Activated gamma-delta T cell treated with anti-CD3 and anti-CD28 coated beads, Interleukin-2, amount 50 U/mL, for 16 hours (primary cell): ENCODE measurements at regions not wholly inside any gene's neighbourhood (a gene's known extent, or its start where the extent isn't known, plus 50 kb on each side); places are given as distances from the start of the nearest gene placed in this dataset.

Source experiments
- DNase-seq: peaks from one replicate; pipeline ENCODE4 v3.0.0-alpha.2; 2020; ENCODE audit warnings: low read depth

- no peak for DNase-seq
Observed at GRCh38 chr5:2696156-2696807, 55.2 kb downstream of the IRX2 start.

GRCh38 chr5:2695200-2695891 is 56.1 kb downstream of the IRX2 start:
- no peak for DNase-seq

DNA sequence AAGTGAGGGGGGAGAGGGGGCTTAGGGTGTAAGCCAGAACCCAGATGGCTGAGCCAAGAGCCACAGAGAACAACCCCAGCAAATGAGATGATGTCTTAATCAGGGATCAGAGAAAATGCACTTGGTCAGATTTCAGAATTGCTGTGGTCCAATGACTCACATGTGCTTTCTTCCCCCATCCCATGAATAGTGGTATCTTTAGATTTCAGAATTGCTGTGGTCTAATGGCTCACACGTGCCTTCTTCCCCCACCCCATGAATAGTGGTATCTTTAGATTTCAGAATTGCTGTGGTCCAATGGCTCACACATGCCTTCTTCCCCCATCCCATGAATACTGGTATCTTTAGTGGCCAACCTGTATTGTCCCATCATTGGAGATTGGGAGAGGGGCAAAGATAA is 59.9 kb downstream of the IRX2 start:
- DNase-seq = no peak

DNA sequence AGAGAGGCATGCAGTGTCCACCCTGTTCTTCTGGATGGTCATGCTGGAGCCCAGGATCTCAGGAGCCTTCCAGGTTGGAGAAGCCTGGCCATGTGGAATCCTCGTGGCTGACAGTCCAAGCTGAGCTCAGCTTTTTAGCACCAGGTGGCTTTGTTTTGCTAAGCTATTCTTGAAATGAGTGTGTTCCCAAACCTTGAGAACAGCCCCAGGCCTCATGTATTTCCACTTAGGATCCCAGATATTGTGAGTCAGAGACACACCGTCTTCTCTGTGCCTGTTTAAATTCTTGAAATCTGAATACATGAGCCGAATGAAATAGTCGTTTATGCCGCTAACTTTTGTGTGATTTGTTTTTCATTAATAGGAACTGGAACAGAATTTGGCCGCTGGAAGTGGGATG is 61.2 kb downstream of the IRX2 start:
- DNase-seq = no peak

GRCh38 chr5:2688586-2688985 is 62.9 kb downstream of the IRX2 start:
- DNase-seq = no peak

- no peak for DNase-seq
Observed at GRCh38 chr5:2687746-2688145, 63.7 kb downstream of the IRX2 start.

DNA sequence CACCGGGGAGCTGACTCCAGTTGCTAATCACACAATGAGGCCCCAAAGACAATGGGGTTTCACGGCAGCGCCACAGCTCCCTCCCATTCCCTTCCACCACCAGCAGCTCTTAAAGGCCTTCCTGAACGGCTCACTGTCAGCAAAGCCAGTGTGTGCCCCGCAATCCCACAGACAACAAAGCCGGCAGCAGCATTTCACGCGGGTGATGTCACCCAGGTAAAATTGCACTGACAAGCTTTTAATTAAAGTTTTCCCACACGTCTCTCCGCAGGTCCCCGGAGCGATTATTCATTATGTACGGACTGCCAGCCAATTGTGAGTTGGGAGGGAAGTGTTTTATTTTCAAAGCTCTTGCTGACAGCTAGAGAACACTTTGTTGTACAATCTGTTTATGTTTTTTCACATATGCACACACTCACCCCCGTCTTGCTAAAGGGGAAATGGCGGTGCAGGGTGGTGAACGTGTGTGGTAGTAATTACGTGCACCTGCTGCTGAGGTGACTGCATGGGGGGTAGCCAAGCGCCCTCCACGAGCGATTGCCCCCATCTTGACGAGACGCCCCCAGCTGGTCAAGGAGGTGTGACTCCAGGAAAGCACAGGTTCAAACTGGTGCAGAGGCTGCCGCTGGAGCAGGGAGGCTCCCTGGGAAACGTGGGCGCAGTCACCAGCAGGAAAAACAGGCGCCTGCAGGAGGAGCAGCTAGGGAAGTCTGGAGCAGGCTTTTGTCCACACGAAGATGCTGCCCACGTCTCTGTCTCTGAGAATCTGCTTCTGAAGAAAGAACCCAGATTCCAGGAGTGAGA is 65.0 kb downstream of the IRX2 start:
- DNase-seq = no peak

DNA sequence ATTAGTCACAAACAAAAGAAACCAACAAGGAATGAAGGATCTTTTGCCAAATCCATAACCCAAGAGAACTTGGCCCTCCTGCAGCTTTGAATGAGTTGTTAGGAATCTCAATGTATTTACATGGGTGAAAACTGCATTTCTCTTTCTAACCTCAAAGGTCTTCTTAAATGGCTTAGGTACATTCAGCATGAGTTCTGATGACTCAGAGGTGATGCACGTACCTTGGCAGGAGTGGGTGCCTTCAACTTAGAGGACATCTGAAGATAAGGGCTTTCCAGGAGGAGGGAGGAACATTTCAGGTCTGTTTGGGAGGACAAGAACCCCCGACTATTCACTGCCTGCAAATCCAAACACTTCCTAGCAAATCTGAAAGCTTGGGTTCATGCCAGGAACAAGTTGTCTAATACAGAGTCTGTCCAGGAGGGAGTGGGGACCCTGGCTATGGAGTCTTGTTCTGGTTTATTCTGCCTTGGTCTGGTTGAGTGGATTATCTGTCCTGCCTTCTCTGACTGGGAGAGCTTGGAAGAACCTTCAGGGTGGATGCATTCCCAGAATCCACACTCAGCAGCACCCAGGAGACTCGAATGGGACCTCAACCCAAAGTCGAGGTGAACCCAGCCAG is 65.7 kb downstream of the IRX2 start:
- DNase-seq = no peak

GRCh38 chr5:2684606-2685005 is 66.9 kb downstream of the IRX2 start:
- DNase-seq = no peak

GRCh38 chr5:2683720-2684119 is 67.8 kb downstream of the IRX2 start:
- DNase-seq = no peak

DNA sequence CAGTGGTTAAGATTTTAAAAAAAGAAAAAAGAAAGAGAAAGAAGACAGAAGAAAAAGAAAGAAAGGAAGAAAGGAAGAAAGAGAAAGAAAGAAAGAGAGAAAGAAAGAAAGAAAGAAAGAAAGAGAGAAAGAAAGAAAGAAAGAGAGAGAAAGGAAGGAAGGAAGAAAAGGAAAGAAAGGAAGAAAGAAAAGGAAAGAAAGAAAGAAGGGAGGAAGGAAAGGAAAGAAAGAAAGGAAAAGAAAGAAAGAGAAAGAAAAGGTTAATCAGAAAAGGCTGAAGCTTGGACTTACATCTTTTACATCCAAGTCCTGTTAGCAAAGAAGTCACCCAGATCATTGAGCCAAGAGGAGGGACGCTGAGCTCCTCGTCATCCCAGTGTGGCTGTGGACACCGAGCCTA is 70.0 kb downstream of the IRX2 start:
- no peak for DNase-seq

GRCh38 chr5:2680979-2681378 is 70.5 kb downstream of the IRX2 start:
- no peak for DNase-seq

GRCh38 chr5:2677689-2678088 is 73.8 kb downstream of the IRX2 start:
- DNase-seq = no peak

DNA sequence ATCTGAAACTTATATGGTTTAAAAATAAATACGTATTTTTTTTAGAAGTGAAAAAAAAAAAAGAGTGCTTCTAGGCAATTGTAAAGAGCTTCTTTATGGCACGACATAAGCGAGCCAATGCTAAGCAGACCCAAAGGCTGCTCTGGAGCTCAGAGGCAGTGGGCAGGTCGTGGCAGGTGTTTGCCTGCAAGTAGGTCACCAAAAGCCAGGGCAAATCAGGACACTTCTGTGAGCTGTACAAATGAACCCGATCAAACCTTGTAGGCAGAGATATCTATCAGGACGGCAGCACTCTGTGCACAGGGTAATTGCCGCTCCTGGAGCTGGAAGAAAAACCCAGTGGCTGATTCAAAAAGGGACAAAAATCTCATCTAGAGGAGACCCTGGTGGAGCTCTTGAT is 75.9 kb downstream of the IRX2 start:
- DNase-seq = no peak

GRCh38 chr5:2674456-2674855 is 77.0 kb downstream of the IRX2 start:
- DNase-seq = no peak

GRCh38 chr5:2670940-2671339 is 80.5 kb downstream of the IRX2 start:
- DNase-seq = no peak

GRCh38 chr5:2669913-2670312 is 81.6 kb downstream of the IRX2 start:
- no peak for DNase-seq

GRCh38 chr5:2669259-2669658 is 82.2 kb downstream of the IRX2 start:
- DNase-seq = no peak

DNA sequence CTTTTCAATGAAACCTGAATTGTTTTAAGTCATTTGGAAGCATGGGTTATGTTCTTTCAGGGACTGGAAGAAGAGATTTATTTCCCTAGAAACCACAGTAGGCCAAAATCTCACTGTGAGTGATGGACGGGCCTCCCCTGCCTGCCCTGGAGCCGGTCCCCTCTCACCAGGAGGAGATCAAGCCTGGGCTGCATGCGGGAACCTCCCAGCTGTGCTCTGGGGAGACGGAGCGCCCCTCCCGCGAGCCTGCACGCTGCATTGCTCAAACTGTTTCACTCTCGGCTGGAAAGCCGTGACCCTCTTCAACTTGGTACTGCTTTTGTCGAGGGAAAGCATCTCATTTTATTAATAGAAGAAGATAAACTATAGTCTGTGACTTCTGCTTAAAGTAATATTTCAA is 85.4 kb downstream of the IRX2 start:
- no peak for DNase-seq

DNA sequence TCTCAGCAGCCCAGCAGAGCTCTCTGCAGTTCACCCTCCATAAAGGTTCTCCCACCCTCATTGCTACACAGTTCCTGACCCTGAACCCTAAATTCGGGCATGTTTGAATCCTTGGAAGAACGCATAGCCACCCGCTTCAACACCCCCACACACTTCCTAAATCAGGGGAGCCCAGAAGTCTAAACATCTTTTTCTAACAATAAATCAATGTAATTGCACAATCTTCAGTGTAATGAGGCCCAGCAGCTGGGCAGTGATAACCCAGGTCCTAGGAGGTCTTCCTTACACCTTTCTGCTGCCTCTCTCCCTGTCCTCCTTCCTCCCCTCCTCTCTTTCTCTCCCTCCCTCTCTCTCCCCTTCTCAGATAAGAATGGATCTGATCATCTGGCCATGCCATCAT is 88.0 kb downstream of the IRX2 start:
- no peak for DNase-seq

DNA sequence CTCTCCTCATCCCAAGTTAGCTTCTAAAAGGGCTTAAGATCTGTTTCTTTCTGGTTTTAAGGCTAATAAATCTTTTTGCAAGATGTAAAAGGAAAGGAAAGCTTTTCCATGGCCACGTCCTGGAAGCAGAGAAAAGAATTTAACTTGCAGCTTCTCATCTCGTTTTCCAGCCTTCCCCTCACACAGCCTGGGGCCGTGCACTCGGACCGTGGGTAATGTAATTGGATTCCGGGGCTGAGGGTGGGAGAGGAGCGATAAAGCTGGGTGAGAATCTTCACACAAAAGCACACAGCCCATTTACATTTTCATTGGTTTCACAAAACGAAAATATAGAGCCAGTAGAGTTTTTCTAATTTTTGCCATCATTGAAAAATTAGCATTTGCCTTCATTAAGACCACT is 91.2 kb downstream of the IRX2 start:
- DNase-seq = no peak

GRCh38 chr5:2658881-2659470 is 92.5 kb downstream of the IRX2 start:
- DNase-seq = no peak
